Heart left ventricle (tissue), 16 donors: ENCODE measurements at regions not wholly inside any gene's neighbourhood (a gene's known extent, or its start where the extent isn't known, plus 50 kb on each side); places are given as distances from the start of the nearest gene placed in this dataset.

Experiments
- ATAC-seq, 4 donors: fragments of 200-7000 bp; cut with Tn5 transposase; one replicate each; pipeline ENCODE4 v1.9.1; 2020 to 2022; ENCODE audit warnings: moderate library complexity in 4 of 4, mild to moderate bottlenecking in 3 of 4, moderate number of reproducible peaks in 1 of 4
- DNase-seq, 5 donors: peaks; one replicate each; pipeline ENCODE4 v3.0.0-alpha.2; 2020
- H3K27ac ChIP-seq, 12 donors: fragments of 200-600 bp; sonication (generic) in 4 of 12; one replicate each; pipeline versions ENCODE4 v1.5.0 to v1.8.0; 2016 to 2022; ENCODE audit warnings: mild to moderate bottlenecking in 2 of 12
- H3K27me3 ChIP-seq, 9 donors: fragments of 200-600 bp; sonication (generic) in 2 of 9; one replicate each; pipeline versions ENCODE4 v1.5.1 to v1.8.0; 2016 to 2022; ENCODE audit warnings: mild to moderate bottlenecking in 3 of 9
- H3K36me3 ChIP-seq, 9 donors: fragments of 200-600 bp; sonication (generic) in 2 of 9; one replicate each; pipeline versions ENCODE4 v1.5.0 to v1.8.0; 2018 to 2022; ENCODE audit warnings: mild to moderate bottlenecking in 2 of 9
- H3K4me1 ChIP-seq, 12 donors: fragments of 200-600 bp; sonication (generic) in 4 of 12; one replicate each; pipeline versions ENCODE4 v1.5.0 to v1.8.0; 2016 to 2022; ENCODE audit warnings: mild to moderate bottlenecking in 3 of 12
- H3K4me3 ChIP-seq, 12 donors: fragments of 200-600 bp; sonication (generic) in 4 of 12; one replicate each; pipeline versions ENCODE4 v1.5.0 to v1.8.0; 2017 to 2022; ENCODE audit warnings: mild to moderate bottlenecking in 9 of 12, moderate library complexity in 4 of 12
- H3K9me3 ChIP-seq, 12 donors: fragments of 200-600 bp; sonication (generic) in 4 of 12; one replicate each; pipeline versions ENCODE4 v1.5.0 to v1.8.0; 2016 to 2022; ENCODE audit warnings: mild to moderate bottlenecking in 1 of 12
- POLR2A ChIP-seq, 2 donors: fragments of 450-650 bp; IDR thresholded peaks; one replicate each; pipeline ENCODE4 v1.6.1; 2017; ENCODE audit warnings: antibody characterized with exemption in 2 of 2, mild to moderate bottlenecking in 2 of 2, moderate library complexity in 2 of 2
- WGBS, 4 donors: extraction: QIAGEN DNeasy Blood & Tissue Kit in 2 of 4; methylation state at CpG; one replicate each; pipeline versions ENCODE4 v1.1.5 to v1.1.7; 2013 to 2018; 5-methylcytosine and 5-hydroxymethylcytosine counted together
- intact Hi-C, 10 donors: fragments of 100-400 bp; cut with DNase I; formaldehyde crosslinking; loops; one replicate each; pipeline versions ENCODE4 v1.11.1 to v1.14.2; 2022
- TF ChIP-seq, protein P1 (sequence below), 12 donors: fragments of 200-600 bp; sonication (generic) in 4 of 12; IDR thresholded peaks; one replicate each; pipeline versions ENCODE4 v1.5.0 to v1.8.0; 2018 to 2022; ENCODE audit warnings: antibody characterized with exemption in 12 of 12, mild to moderate bottlenecking in 5 of 12
- donor health status: ischemic (EF 13 %, LVEDD 7.1; RV severe dilation, severe dysfunction).
- donor health status: healthy with polysubstance abuse.
- donor health status: DM: no; HTN: yes; CAD: no.
- donor health status: DM: no; HTN: no; CAD: no.
- donor health status: ischemic (EF 25% LVEDD 6.9; RV normal size, moderate dysfunction).
- donor health status: ischemic (EF 25% LVEDD 5.7; RV mildly dilated, moderate dysfunction).
- donor health status: healthy.
- donor health status: DM: yes; HTN: yes; CAD: no.
- donor health status: ischemic (EF 35%, LVEDD 5.7; RV mildly dilated, moderate dysfunction).
- donor health status: nonischemic (EF 11% LVEDD 7.7; RV severe dilation, severe dysfunction).
- donor health status: DM: yes; HTN: yes; CAD: no.
- donor health status: PGD.
- donor health status: ischemic (EF 29% LVEDD 5.4; RV normal size, mild dysfunction).
- donor health status: nonischemic (EF 23%, LVEDD 6.1; RV moderate dilation, normal function).

DNA sequence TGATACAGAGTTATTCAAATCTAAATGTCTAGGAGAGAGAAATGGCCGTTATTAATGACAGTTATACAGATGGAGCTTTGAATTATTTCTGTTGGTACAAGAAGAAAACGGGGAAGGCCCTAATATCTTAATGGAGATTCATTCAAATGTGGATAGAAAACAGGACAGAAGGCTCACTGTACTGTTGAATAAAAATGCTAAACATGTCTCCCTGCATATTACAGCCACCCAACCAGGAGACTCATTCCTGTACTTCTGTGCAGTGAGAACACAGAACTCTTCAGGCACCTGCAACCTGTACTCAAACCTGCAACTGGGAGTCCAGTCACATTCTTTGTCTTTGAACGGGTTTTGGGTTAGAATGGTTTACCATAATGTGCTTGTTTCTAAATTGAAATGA, 403.2 kb downstream of the DAD1 start:
- DNase-seq: no peak

DNA sequence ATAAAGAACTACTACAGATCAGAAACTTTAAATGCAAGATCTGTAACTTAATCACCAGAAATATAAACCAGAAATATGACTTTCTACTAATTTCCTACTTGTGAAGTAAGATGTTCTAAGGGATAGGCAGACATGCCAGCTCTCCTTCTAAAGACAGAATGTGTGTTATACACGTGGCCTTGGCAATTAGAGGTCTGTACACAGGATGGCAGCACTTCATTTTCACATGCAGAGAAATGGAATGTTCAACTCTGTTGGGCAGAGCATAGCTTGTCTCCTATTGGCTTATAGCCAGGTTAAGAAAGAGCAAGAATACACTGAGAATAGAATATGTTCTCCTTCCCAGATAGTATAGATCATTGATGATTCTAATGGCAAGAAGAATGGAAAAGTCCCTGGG, 403.8 kb downstream of the DAD1 start:
- 23 to 36% (median 26%) methylated on average over 1 of the region's 1 CpG for WGBS, 4 donors
- ATAC-seq: no peak

More for the DNA sequence above, 403.2 kb downstream of the DAD1 start:
- H3K4me1 ChIP-seq: no peaks in the 10 kb centered on the region
- TF ChIP-seq POLR2A (IDR thresholded peaks at IDR 0.05): no peak
- TF ChIP-seq, protein P1, sequence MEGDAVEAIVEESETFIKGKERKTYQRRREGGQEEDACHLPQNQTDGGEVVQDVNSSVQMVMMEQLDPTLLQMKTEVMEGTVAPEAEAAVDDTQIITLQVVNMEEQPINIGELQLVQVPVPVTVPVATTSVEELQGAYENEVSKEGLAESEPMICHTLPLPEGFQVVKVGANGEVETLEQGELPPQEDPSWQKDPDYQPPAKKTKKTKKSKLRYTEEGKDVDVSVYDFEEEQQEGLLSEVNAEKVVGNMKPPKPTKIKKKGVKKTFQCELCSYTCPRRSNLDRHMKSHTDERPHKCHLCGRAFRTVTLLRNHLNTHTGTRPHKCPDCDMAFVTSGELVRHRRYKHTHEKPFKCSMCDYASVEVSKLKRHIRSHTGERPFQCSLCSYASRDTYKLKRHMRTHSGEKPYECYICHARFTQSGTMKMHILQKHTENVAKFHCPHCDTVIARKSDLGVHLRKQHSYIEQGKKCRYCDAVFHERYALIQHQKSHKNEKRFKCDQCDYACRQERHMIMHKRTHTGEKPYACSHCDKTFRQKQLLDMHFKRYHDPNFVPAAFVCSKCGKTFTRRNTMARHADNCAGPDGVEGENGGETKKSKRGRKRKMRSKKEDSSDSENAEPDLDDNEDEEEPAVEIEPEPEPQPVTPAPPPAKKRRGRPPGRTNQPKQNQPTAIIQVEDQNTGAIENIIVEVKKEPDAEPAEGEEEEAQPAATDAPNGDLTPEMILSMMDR (IDR thresholded peaks at IDR 0.05): no peak
- no peaks in the 10 kb centered on the region for H3K9me3 ChIP-seq
- intact Hi-C loops: no loop called here
- H3K36me3 ChIP-seq: no peaks in the 10 kb centered on the region
- no peaks in the 10 kb centered on the region for H3K27me3 ChIP-seq
- 71 to 75% (median 74%) methylated on average over 3 of the region's 3 CpGs for WGBS, 4 donors
- no peak for ATAC-seq
- H3K4me3 ChIP-seq: no peak overlapping the region
- no peak overlapping the region for H3K27ac ChIP-seq

DNA sequence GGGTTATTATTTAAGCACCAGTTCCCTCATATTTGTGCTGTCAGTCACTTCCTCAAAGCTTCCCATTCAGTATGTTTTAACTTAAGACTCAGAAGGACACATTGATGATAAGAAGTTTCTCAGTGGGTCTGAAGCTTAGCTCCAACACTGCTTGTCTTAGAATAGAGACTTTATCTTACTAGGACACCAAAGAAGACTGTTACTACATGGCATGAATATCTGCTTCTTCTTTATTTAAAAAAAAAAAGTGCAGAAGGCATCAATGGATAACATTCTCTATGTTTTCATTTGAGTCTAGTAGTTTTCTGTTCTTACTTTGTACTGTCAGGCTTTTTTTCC, 404.2 kb downstream of the DAD1 start:
- TF ChIP-seq, protein P1 (IDR thresholded peaks at IDR 0.05): no peak
- no peak for TF ChIP-seq POLR2A (IDR thresholded peaks at IDR 0.05)
- Histone ChIP-seq H3K9me3 (no peaks in the 10 kb centered on the region), H3K4me3 (no peak overlapping the region), H3K27me3 (no peaks in the 10 kb centered on the region), H3K4me1 (peaks cover 0 to under 1% (median 0%) of the 10 kb centered on the region in 12 donors), H3K36me3 (no peaks in the 10 kb centered on the region), H3K27ac (no peak overlapping the region)
- DNase-seq: no peak
- no peak for ATAC-seq
- intact Hi-C loops: no loop called here

More for the DNA sequence above, 403.8 kb downstream of the DAD1 start:
- no peak for DNase-seq
- Histone ChIP-seq H3K27me3 (no peaks in the 10 kb centered on the region), H3K9me3 (no peaks in the 10 kb centered on the region), H3K36me3 (no peaks in the 10 kb centered on the region), H3K4me1 (no peaks in the 10 kb centered on the region), H3K4me3 (no peak overlapping the region), H3K27ac (no peak overlapping the region)
- intact Hi-C loops: no loop called here
- TF ChIP-seq POLR2A (IDR thresholded peaks at IDR 0.05): no peak
- TF ChIP-seq, protein P1 (IDR thresholded peaks at IDR 0.05): no peak

GRCh38 chr14:22184157-22184829, 404.7 kb downstream of the DAD1 start:
- intact Hi-C loops: no loop called here
- DNase-seq (no peak), ATAC-seq (no peak)
- H3K9me3 ChIP-seq: no peaks in the 10 kb centered on the region
- peaks cover 0 to 6% (median 0%) of the 10 kb centered on the region in 12 donors for H3K4me1 ChIP-seq
- WGBS, 4 donors: 75 to 85% (median 78%) methylated on average over 7 of the region's 7 CpGs
- no peak overlapping the region for H3K27ac ChIP-seq
- TF ChIP-seq POLR2A (IDR thresholded peaks at IDR 0.05): no peak
- TF ChIP-seq, protein P1 (IDR thresholded peaks at IDR 0.05): no peak
- no peaks in the 10 kb centered on the region for H3K36me3 ChIP-seq
- no peaks in the 10 kb centered on the region for H3K27me3 ChIP-seq
- H3K4me3 ChIP-seq: no peak overlapping the region
